Activated naive CD8-positive, alpha-beta T cell (primary cell): ENCODE measurements at regions not wholly inside any gene's neighbourhood (a gene's known extent, or its start where the extent isn't known, plus 50 kb on each side); places are given as distances from the start of the nearest gene placed in this dataset.

Experiments used
- H3K27ac Mint-ChIP-seq: one replicate; pipeline ENCODE4 v1.8.0; 2021; ENCODE audit warnings: mixed read lengths
- H3K27me3 Mint-ChIP-seq: one replicate; pipeline ENCODE4 v1.8.0; 2021; ENCODE audit warnings: mixed read lengths
- H3K36me3 Mint-ChIP-seq: one replicate; pipeline ENCODE4 v1.8.0; 2021; ENCODE audit warnings: mixed read lengths
- H3K4me1 Mint-ChIP-seq: one replicate; pipeline ENCODE4 v1.8.0; 2021; ENCODE audit warnings: low read depth, mixed read lengths
- H3K4me3 Mint-ChIP-seq: one replicate; pipeline ENCODE4 v1.8.0; 2021; ENCODE audit warnings: mild to moderate bottlenecking, mixed read lengths
- H3K9me3 Mint-ChIP-seq: one replicate; pipeline ENCODE4 v1.8.0; 2021; ENCODE audit warnings: low read depth, mixed read lengths

GRCh38 chr1:229205854-229206253 is 65.1 kb upstream of the RAB4A start:
- Mint-ChIP-seq H3K4me1 (peaks cover 32% of the 10 kb centered on the region), H3K36me3 (peaks cover 3% of the 10 kb centered on the region)

GRCh38 chr1:229207916-229208315 is 63.0 kb upstream of the RAB4A start:
- no peak overlapping the region for H3K27ac Mint-ChIP-seq
- no peaks in the 10 kb centered on the region for H3K9me3 Mint-ChIP-seq
- no peak overlapping the region for H3K4me3 Mint-ChIP-seq
- peaks cover 32% of the 10 kb centered on the region for H3K4me1 Mint-ChIP-seq
- H3K27me3 Mint-ChIP-seq: no peaks in the 10 kb centered on the region
- H3K36me3 Mint-ChIP-seq: peaks cover 3% of the 10 kb centered on the region

More at GRCh38 chr1:229205854-229206253, 65.1 kb upstream of the RAB4A start:
- Mint-ChIP-seq H3K27me3 (no peaks in the 10 kb centered on the region), H3K4me3 (no peak overlapping the region), H3K27ac (no peak overlapping the region), H3K9me3 (no peaks in the 10 kb centered on the region)

- H3K9me3 Mint-ChIP-seq: no peaks in the 10 kb centered on the region
- no peak overlapping the region for H3K27ac Mint-ChIP-seq
- H3K4me3 Mint-ChIP-seq: no peak overlapping the region
- H3K36me3 Mint-ChIP-seq: peaks cover 6% of the 10 kb centered on the region
- H3K4me1 Mint-ChIP-seq: peaks cover 32% of the 10 kb centered on the region
- no peaks in the 10 kb centered on the region for H3K27me3 Mint-ChIP-seq
Observed at GRCh38 chr1:229208481-229208880, 62.4 kb upstream of the RAB4A start.

- peaks cover 29% of the 10 kb centered on the region for H3K4me1 Mint-ChIP-seq
- peaks cover 6% of the 10 kb centered on the region for H3K36me3 Mint-ChIP-seq
- no peak overlapping the region for H3K4me3 Mint-ChIP-seq
- no peak overlapping the region for H3K27ac Mint-ChIP-seq
- H3K27me3 Mint-ChIP-seq: no peaks in the 10 kb centered on the region
- no peaks in the 10 kb centered on the region for H3K9me3 Mint-ChIP-seq
Observed at GRCh38 chr1:229209386-229209785, 61.5 kb upstream of the RAB4A start.

GRCh38 chr1:229209816-229210215 is 61.1 kb upstream of the RAB4A start:
- Mint-ChIP-seq H3K27me3 (no peaks in the 10 kb centered on the region), H3K4me3 (no peak overlapping the region), H3K36me3 (peaks cover 6% of the 10 kb centered on the region), H3K4me1 (peaks cover 25% of the 10 kb centered on the region), H3K27ac (no peak overlapping the region), H3K9me3 (no peaks in the 10 kb centered on the region)

- Mint-ChIP-seq H3K4me1 (peaks cover 15% of the 10 kb centered on the region), H3K27me3 (no peaks in the 10 kb centered on the region), H3K9me3 (no peaks in the 10 kb centered on the region), H3K27ac (no peak overlapping the region), H3K36me3 (peaks cover 6% of the 10 kb centered on the region), H3K4me3 (no peak overlapping the region)
Observed at GRCh38 chr1:229210844-229211243, 60.1 kb upstream of the RAB4A start.

- H3K27ac Mint-ChIP-seq: no peak overlapping the region
- H3K36me3 Mint-ChIP-seq: peaks cover 6% of the 10 kb centered on the region
- peaks cover 11% of the 10 kb centered on the region for H3K4me1 Mint-ChIP-seq
- H3K27me3 Mint-ChIP-seq: no peaks in the 10 kb centered on the region
- H3K4me3 Mint-ChIP-seq: no peak overlapping the region
- H3K9me3 Mint-ChIP-seq: no peaks in the 10 kb centered on the region
Observed at GRCh38 chr1:229213797-229214196, 57.1 kb upstream of the RAB4A start.

GRCh38 chr1:229217716-229218115 is 53.2 kb upstream of the RAB4A start:
- Mint-ChIP-seq H3K27me3 (no peaks in the 10 kb centered on the region), H3K4me3 (no peak overlapping the region), H3K9me3 (no peaks in the 10 kb centered on the region), H3K27ac (no peak overlapping the region), H3K4me1 (peaks cover 2% of the 10 kb centered on the region), H3K36me3 (peaks cover 3% of the 10 kb centered on the region)

GRCh38 chr1:229218612-229219025 is 52.3 kb upstream of the RAB4A start:
- Mint-ChIP-seq H3K9me3 (no peaks in the 10 kb centered on the region), H3K27me3 (no peaks in the 10 kb centered on the region), H3K36me3 (no peaks in the 10 kb centered on the region), H3K4me1 (peaks cover 2% of the 10 kb centered on the region), H3K27ac (no peak overlapping the region), H3K4me3 (no peak overlapping the region)

GRCh38 chr1:229220163-229220846 is 50.6 kb upstream of the RAB4A start:
- Mint-ChIP-seq H3K27ac (no peak overlapping the region), H3K4me3 (no peak overlapping the region), H3K9me3 (no peaks in the 10 kb centered on the region), H3K36me3 (no peaks in the 10 kb centered on the region), H3K4me1 (peaks cover 2% of the 10 kb centered on the region), H3K27me3 (no peaks in the 10 kb centered on the region)

- H3K36me3 Mint-ChIP-seq: no peaks in the 10 kb centered on the region
- H3K9me3 Mint-ChIP-seq: no peaks in the 10 kb centered on the region
- H3K4me3 Mint-ChIP-seq: no peak overlapping the region
- H3K27ac Mint-ChIP-seq: no peak overlapping the region
- no peaks in the 10 kb centered on the region for H3K27me3 Mint-ChIP-seq
- peaks cover 2% of the 10 kb centered on the region for H3K4me1 Mint-ChIP-seq
Observed at GRCh38 chr1:229221106-229222019, 49.5 kb upstream of the RAB4A start.
